GM12892 (cell line): ENCODE measurements at regions not wholly inside any gene's neighbourhood (a gene's known extent, or its start where the extent isn't known, plus 50 kb on each side); places are given as distances from the start of the nearest gene placed in this dataset.

Source experiments
- DNase-seq: peaks from one replicate; pipeline ENCODE4 v3.0.0; 2011; ENCODE audit not compliant: insufficient read length
- FAIRE-seq: peaks from 2 replicates; lab custom pipeline; 2011; peaks lifted over from hg19 to GRCh38; lab: Jason Lieb, UNC
- POLR2A ChIP-seq: IDR thresholded peaks from 2 replicates; pipeline ENCODE4 v1.6.1; 2011; ENCODE audit warnings: low read depth, low read length, control low read depth
- POLR2AphosphoS5 ChIP-seq: IDR thresholded peaks from 2 replicates; pipeline ENCODE4 v1.6.1; 2011; ENCODE audit warnings: low read depth, low read length, control low read depth
- TAF1 ChIP-seq: IDR thresholded peaks from 2 replicates; pipeline ENCODE4 v1.6.1; 2011; ENCODE audit warnings: low read depth, mild to moderate bottlenecking, control low read depth, low read length, borderline replicate concordance

- TF ChIP-seq POLR2A (no peak), TAF1 (no peak), POLR2AphosphoS5 (no peak)
- DNase-seq (no peak), FAIRE-seq (no peak)
Observed at GRCh38 chr18:41043876-41044275, 911.2 kb upstream of the PIK3C3 start.

- DNase-seq (no peak), FAIRE-seq (no peak)
- TF ChIP-seq TAF1 (no peak), POLR2AphosphoS5 (no peak), POLR2A (no peak)
Observed at GRCh38 chr18:41042866-41043265, 912.2 kb upstream of the PIK3C3 start.

GRCh38 chr18:41038071-41038470 lies 917.0 kb upstream of the PIK3C3 start:
- no peak for TF ChIP-seq POLR2AphosphoS5
- TF ChIP-seq POLR2A, result no peak
- TF ChIP-seq TAF1, result no peak
- FAIRE-seq, result no peak
- DNase-seq, result no peak

GRCh38 chr18:41036346-41036745 lies 918.7 kb upstream of the PIK3C3 start:
- FAIRE-seq, result no peak
- DNase-seq, result no peak
- no peak for TF ChIP-seq TAF1
- no peak for TF ChIP-seq POLR2A
- TF ChIP-seq POLR2AphosphoS5, result no peak

- TF ChIP-seq TAF1 (no peak), POLR2A (no peak), POLR2AphosphoS5 (no peak)
- FAIRE-seq, result no peak
- no peak for DNase-seq
Observed at GRCh38 chr18:41034413-41034812, 920.6 kb upstream of the PIK3C3 start.

- FAIRE-seq, result no peak
- TF ChIP-seq POLR2A (no peak), POLR2AphosphoS5 (no peak), TAF1 (no peak)
- DNase-seq, result no peak
Observed at GRCh38 chr18:41025666-41026065, 929.4 kb upstream of the PIK3C3 start.

- DNase-seq (no peak), FAIRE-seq (no peak)
- TF ChIP-seq POLR2AphosphoS5 (no peak), POLR2A (no peak), TAF1 (no peak)
Observed at GRCh38 chr18:41024792-41025191, 930.2 kb upstream of the PIK3C3 start.

- no peak for FAIRE-seq
- no peak for DNase-seq
- no peak for TF ChIP-seq TAF1
- no peak for TF ChIP-seq POLR2AphosphoS5
- TF ChIP-seq POLR2A, result no peak
Observed at GRCh38 chr18:41022484-41022883, 932.5 kb upstream of the PIK3C3 start.

- FAIRE-seq, result no peak
- no peak for DNase-seq
- TF ChIP-seq POLR2AphosphoS5, result no peak
- no peak for TF ChIP-seq POLR2A
- TF ChIP-seq TAF1, result no peak
Observed at GRCh38 chr18:41021089-41021488, 933.9 kb upstream of the PIK3C3 start.

- FAIRE-seq (no peak), DNase-seq (no peak)
- no peak for TF ChIP-seq TAF1
- no peak for TF ChIP-seq POLR2AphosphoS5
- no peak for TF ChIP-seq POLR2A
Observed at GRCh38 chr18:41012194-41012593, 942.8 kb upstream of the PIK3C3 start.

- no peak for FAIRE-seq
- DNase-seq, result no peak
- TF ChIP-seq TAF1 (no peak), POLR2A (no peak), POLR2AphosphoS5 (no peak)
Observed at GRCh38 chr18:41009926-41010325, 945.1 kb upstream of the PIK3C3 start.

- TF ChIP-seq POLR2AphosphoS5 (no peak), TAF1 (no peak), POLR2A (no peak)
- DNase-seq (no peak), FAIRE-seq (no peak)
Observed at GRCh38 chr18:41004324-41004723, 950.7 kb upstream of the PIK3C3 start.

- DNase-seq, result no peak
- TF ChIP-seq POLR2A (no peak), TAF1 (no peak), POLR2AphosphoS5 (no peak)
- no peak for FAIRE-seq
Observed at GRCh38 chr18:40995529-40995928, 959.5 kb upstream of the PIK3C3 start.
